Erythroblast (primary cell): ENCODE measurements at regions not wholly inside any gene's neighbourhood (a gene's known extent, or its start where the extent isn't known, plus 50 kb on each side); places are given as distances from the start of the nearest gene placed in this dataset.

Experiments used
- DNase-seq, 2 experiments: peaks; one replicate each; lab custom pipeline; 2025; lab: John Stamatoyannopoulos, UW
- GATA1 ChIP-seq: IDR thresholded peaks from 2 replicates; pipeline ENCODE4 v1.6.1; 2011; ENCODE audit warnings: low read depth, mild to moderate bottlenecking, control low read depth, low read length, moderate library complexity
- POLR2A ChIP-seq: IDR thresholded peaks from 2 replicates; pipeline ENCODE4 v1.6.1; 2011; ENCODE audit warnings: mild to moderate bottlenecking, low read length

- no peak for TF ChIP-seq GATA1
- TF ChIP-seq POLR2A, result no peak
- no peak for DNase-seq
Measured at GRCh38 chr14:95413289-95414215, 93.8 kb upstream of the CLMN start.

- no peak for DNase-seq
- TF ChIP-seq GATA1 (no peak), POLR2A (no peak)
Measured at GRCh38 chr14:95410838-95411237, 91.1 kb upstream of the CLMN start.

- DNase-seq, result no peak
- TF ChIP-seq POLR2A, result no peak
Measured at GRCh38 chr14:95409477-95410272, 90.0 kb upstream of the CLMN start.

- TF ChIP-seq GATA1 (no peak), POLR2A (no peak)
Measured at GRCh38 chr14:95408731-95409476, 89.2 kb upstream of the CLMN start.

GRCh38 chr14:95407354-95407753 is 87.6 kb upstream of the CLMN start:
- no peak for DNase-seq
- TF ChIP-seq POLR2A (no peak), GATA1 (no peak)

More at GRCh38 chr14:95408731-95409476, 89.2 kb upstream of the CLMN start:
- DNase-seq, result no peak

- no peak for TF ChIP-seq GATA1
- no peak for TF ChIP-seq POLR2A
- no peak for DNase-seq
Measured at GRCh38 chr14:95406756-95407277, 87.1 kb upstream of the CLMN start.

- no peak for DNase-seq
- TF ChIP-seq POLR2A, result no peak
- TF ChIP-seq GATA1, result no peak
Measured at GRCh38 chr14:95404583-95404982, 84.9 kb upstream of the CLMN start.

- no peak for DNase-seq
- TF ChIP-seq POLR2A (no peak), GATA1 (no peak)
Measured at GRCh38 chr14:95402578-95402977, 82.9 kb upstream of the CLMN start.

- DNase-seq, result no peak
- TF ChIP-seq POLR2A (no peak), GATA1 (no peak)
Measured at GRCh38 chr14:95402176-95402575, 82.5 kb upstream of the CLMN start.

- TF ChIP-seq GATA1 (no peak), POLR2A (no peak)
- DNase-seq, result no peak
Measured at GRCh38 chr14:95398630-95399547, 79.2 kb upstream of the CLMN start.

GRCh38 chr14:95397325-95397724 is 77.6 kb upstream of the CLMN start:
- no peak for TF ChIP-seq GATA1
- TF ChIP-seq POLR2A, result no peak
- no peak for DNase-seq

GRCh38 chr14:95396221-95396620 is 76.5 kb upstream of the CLMN start:
- DNase-seq, result no peak
- TF ChIP-seq GATA1 (no peak), POLR2A (no peak)

- no peak for DNase-seq
- TF ChIP-seq POLR2A (no peak), GATA1 (no peak)
Measured at GRCh38 chr14:95395098-95395737, 75.5 kb upstream of the CLMN start.
